ENCODE measurements at regions not wholly inside any gene's neighbourhood (a gene's known extent, or its start where the extent isn't known, plus 50 kb on each side); places are given as distances from the start of the nearest gene placed in this dataset.

DNA sequence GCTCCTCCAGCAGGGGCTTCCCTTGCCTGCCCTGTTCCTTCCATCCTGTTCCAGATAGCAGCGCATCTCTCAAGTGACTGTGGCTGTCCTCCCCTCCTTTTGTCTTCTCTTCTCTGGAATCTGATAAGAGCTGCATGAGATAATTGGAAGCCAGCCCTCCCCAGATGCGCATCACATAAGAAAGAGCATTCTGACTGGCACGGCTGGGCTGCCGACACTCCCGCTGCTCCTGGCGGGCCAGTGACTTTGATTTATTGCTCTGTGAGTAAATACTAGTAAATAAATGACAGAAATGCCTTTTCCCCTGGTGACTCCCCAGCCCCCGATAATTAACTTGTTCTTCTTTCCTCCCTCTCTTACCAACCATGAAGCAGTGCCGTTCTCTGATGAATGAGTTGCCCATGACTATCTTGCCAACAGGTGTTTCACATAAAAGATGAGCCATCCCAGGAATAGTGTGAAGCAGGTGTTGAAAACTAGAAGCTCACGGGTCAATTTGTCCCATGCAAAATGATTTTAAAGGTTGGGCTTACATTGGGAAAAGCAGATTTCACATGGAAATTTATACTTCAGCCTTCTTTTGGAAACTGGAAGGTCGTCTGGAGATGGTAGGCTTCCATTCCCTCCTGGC is 212.3 kb downstream of the ERCC6L2 start:
- no peak overlapping the region for H3K27ac ChIP-seq (ENCODE audit: low read length)
- H3K4me1 ChIP-seq (ENCODE audit: insufficient read depth, low read length): no peaks in the 10 kb centered on the region
- DNase-seq: no peak
- no peaks in the 10 kb centered on the region for H3K79me2 ChIP-seq (ENCODE audit: insufficient read depth, low read length)
- no peaks in the 10 kb centered on the region for H3K36me3 ChIP-seq (ENCODE audit: insufficient read depth, low read length)
- no peaks in the 10 kb centered on the region for H4K20me1 ChIP-seq (ENCODE audit: insufficient read depth, low read length)
- no peak overlapping the region for H3K9ac ChIP-seq (ENCODE audit: low read depth, low read length)
- H3K4me3 ChIP-seq (ENCODE audit: low read depth in 1 of 2, low read length in 2 of 2): no peak overlapping the region
- peaks cover 2% of the 10 kb centered on the region for H3K27me3 ChIP-seq (ENCODE audit: insufficient read depth, low read length, poor library complexity)
- TF ChIP-seq EZH2 (IDR thresholded peaks at IDR 0.05; ENCODE audit: borderline replicate concordance, low read depth, low read length, severe bottlenecking): no peak
- TF ChIP-seq, protein P1, sequence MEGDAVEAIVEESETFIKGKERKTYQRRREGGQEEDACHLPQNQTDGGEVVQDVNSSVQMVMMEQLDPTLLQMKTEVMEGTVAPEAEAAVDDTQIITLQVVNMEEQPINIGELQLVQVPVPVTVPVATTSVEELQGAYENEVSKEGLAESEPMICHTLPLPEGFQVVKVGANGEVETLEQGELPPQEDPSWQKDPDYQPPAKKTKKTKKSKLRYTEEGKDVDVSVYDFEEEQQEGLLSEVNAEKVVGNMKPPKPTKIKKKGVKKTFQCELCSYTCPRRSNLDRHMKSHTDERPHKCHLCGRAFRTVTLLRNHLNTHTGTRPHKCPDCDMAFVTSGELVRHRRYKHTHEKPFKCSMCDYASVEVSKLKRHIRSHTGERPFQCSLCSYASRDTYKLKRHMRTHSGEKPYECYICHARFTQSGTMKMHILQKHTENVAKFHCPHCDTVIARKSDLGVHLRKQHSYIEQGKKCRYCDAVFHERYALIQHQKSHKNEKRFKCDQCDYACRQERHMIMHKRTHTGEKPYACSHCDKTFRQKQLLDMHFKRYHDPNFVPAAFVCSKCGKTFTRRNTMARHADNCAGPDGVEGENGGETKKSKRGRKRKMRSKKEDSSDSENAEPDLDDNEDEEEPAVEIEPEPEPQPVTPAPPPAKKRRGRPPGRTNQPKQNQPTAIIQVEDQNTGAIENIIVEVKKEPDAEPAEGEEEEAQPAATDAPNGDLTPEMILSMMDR (IDR thresholded peaks at IDR 0.05; ENCODE audit: borderline replicate concordance, extremely low read depth, low read length, poor library complexity, severe bottlenecking): no peak
- H2AFZ ChIP-seq (ENCODE audit: low read depth, low read length): no peak overlapping the region
- ATAC-seq (ENCODE audit: insufficient read depth, low read depth): no peak
- no peaks in the 10 kb centered on the region for H3K9me3 ChIP-seq (ENCODE audit: insufficient read depth, low read length, severe bottlenecking)
- H3K4me2 ChIP-seq (ENCODE audit: insufficient read depth, low read length): no peak overlapping the region

DNA sequence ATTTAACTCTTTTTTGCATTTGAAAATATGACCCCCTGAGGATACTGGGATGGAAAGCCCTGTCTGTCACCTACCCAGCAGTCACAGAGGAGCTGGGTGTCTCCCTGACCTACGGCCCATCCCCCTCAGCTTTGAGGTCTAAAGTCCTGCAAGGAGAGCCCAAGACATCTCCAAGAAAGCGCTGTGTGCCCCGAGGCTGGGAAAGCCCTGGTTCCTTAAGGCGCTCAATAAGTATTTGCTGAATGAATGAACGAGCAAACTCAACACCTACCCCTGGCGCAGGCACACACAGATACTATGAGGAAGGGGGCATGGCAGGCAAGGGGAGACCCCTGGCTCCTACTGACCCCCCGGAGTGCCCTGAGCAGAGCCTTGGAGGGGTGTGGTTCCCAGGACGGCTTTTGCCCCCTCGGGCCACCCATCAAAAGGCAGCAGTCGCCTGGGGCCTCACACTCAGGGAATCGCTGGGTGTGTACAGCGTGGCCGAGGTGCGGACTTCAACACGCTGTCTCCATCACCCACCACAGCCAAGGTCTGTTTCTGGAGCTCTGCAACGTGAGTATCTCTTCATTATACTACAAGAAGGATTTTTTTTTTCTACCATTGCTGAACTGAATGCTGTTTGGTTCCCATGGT is 211.6 kb downstream of the ERCC6L2 start:
- no peak overlapping the region for H2AFZ ChIP-seq (ENCODE audit: low read depth, low read length)
- peaks cover 2% of the 10 kb centered on the region for H3K27me3 ChIP-seq (ENCODE audit: insufficient read depth, low read length, poor library complexity)
- no peak overlapping the region for H3K9ac ChIP-seq (ENCODE audit: low read depth, low read length)
- H3K4me1 ChIP-seq (ENCODE audit: insufficient read depth, low read length): no peaks in the 10 kb centered on the region
- no peak for DNase-seq
- H3K36me3 ChIP-seq (ENCODE audit: insufficient read depth, low read length): no peaks in the 10 kb centered on the region
- no peak overlapping the region for H3K4me3 ChIP-seq (ENCODE audit: low read depth in 1 of 2, low read length in 2 of 2)
- H4K20me1 ChIP-seq (ENCODE audit: insufficient read depth, low read length): no peaks in the 10 kb centered on the region
- H3K79me2 ChIP-seq (ENCODE audit: insufficient read depth, low read length): no peaks in the 10 kb centered on the region
- no peaks in the 10 kb centered on the region for H3K9me3 ChIP-seq (ENCODE audit: insufficient read depth, low read length, severe bottlenecking)
- no peak for ATAC-seq (ENCODE audit: insufficient read depth, low read depth)
- TF ChIP-seq, protein P1 (IDR thresholded peaks at IDR 0.05; ENCODE audit: borderline replicate concordance, extremely low read depth, low read length, poor library complexity, severe bottlenecking): no peak
- no peak for TF ChIP-seq EZH2 (IDR thresholded peaks at IDR 0.05; ENCODE audit: borderline replicate concordance, low read depth, low read length, severe bottlenecking)
- no peak overlapping the region for H3K27ac ChIP-seq (ENCODE audit: low read length)
- H3K4me2 ChIP-seq (ENCODE audit: insufficient read depth, low read length): no peak overlapping the region

DNA sequence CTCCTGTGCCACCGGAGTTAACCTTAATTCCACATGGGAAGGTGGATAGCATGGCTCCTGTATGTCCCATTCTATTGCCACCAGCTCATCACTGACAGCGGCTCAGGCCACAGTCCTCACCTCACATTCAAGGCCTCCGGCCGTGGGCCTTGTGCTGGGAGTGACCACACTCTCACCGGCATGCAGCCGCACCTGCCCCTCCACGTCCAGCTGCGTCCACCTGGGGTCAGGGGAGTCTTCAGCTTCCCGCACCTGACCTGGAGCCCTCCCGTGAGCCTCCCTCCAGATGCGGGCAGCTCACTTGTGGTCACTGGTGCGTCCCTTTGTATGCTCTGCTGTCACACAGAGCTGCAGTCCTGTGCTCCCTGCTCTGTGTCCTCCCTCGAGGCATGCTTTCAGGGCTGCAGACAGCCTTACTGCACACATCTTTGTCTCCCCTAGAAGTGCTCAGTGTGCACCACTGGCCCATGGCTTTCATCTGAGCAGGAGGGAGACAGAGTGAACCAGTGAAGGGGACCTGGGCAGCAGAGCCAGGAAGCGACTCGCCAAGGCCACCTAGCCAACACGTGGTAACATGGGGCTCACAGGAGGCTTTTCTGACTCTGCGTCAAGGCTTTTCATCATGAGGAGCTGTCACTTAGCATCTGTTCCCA is 210.1 kb downstream of the ERCC6L2 start:
- Histone ChIP-seq H3K4me2 (ENCODE audit: insufficient read depth, low read length) (no peak overlapping the region), H3K27ac (ENCODE audit: low read length) (no peak overlapping the region), H3K4me1 (ENCODE audit: insufficient read depth, low read length) (no peaks in the 10 kb centered on the region), H3K36me3 (ENCODE audit: insufficient read depth, low read length) (no peaks in the 10 kb centered on the region), H3K27me3 (ENCODE audit: insufficient read depth, low read length, poor library complexity) (peaks cover 2% of the 10 kb centered on the region), H3K9ac (ENCODE audit: low read depth, low read length) (no peak overlapping the region), H2AFZ (ENCODE audit: low read depth, low read length) (no peak overlapping the region), H3K9me3 (ENCODE audit: insufficient read depth, low read length, severe bottlenecking) (no peaks in the 10 kb centered on the region), H4K20me1 (ENCODE audit: insufficient read depth, low read length) (no peaks in the 10 kb centered on the region), H3K4me3 (ENCODE audit: low read depth in 1 of 2, low read length in 2 of 2) (no peak overlapping the region), H3K79me2 (ENCODE audit: insufficient read depth, low read length) (no peaks in the 10 kb centered on the region)
- ATAC-seq (ENCODE audit: insufficient read depth, low read depth): no peak
- no peak for TF ChIP-seq EZH2 (IDR thresholded peaks at IDR 0.05; ENCODE audit: borderline replicate concordance, low read depth, low read length, severe bottlenecking)
- TF ChIP-seq, protein P1 (IDR thresholded peaks at IDR 0.05; ENCODE audit: borderline replicate concordance, extremely low read depth, low read length, poor library complexity, severe bottlenecking): no peak
- DNase-seq: no peak

Measured in DND-41 (cell line).